ENCODE measurements at regions not wholly inside any gene's neighbourhood (a gene's known extent, or its start where the extent isn't known, plus 50 kb on each side); places are given as distances from the start of the nearest gene placed in this dataset.

DNA sequence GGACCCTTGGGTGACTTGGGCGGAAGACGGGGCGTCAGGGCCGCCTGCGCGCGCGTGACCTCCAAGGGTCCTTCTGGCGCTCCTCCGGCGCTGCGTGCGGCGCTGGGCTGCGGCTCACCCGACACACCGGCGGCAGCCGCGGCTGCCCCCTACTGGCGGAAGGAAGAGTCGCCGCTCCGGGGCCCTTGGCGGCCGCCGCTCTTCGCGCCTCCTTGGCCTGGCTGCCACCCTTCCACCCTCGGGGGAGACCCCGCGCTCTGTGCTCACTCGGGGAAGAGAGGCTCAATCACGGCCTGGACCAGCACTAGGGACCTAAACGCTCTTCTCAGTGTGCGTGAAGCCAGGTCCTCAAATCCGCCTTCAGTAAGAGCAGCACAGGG lies 89.7 kb downstream of the DMRTA2 start:
- no peaks in the 10 kb centered on the region for H3K36me3 ChIP-seq (ENCODE audit: control insufficient read depth, insufficient read depth, low read length)
- WGBS (ENCODE audit: insufficient coverage, low coverage, missing lambda C conversion rate) = 6% methylated on average over 21 of the region's 37 CpGs
- H3K4me2 ChIP-seq (ENCODE audit: insufficient read depth, low read length) = peak overlapping the region; percentile 90
- POLR2A ChIA-PET = interaction anchor here (0.6 kb wide), 1 partner anchor 229 kb away, joined by 3 read pairs; no protein-coding TSS in a partner anchor
- H3K4me3 ChIP-seq = peak overlapping the region; percentile 46
- DNase-seq (ENCODE audit: extremely low read depth in 1 of 4, low spot score in 3 of 4) = peak; percentile 84 to 92 (median 90)
- ATAC-seq = peak; percentile 95
- H3K9me1 ChIP-seq (ENCODE audit: control insufficient read depth, insufficient read depth, low read length) = no peaks in the 10 kb centered on the region
- no peaks in the 10 kb centered on the region for H3K9me3 ChIP-seq (replicated peaks; ENCODE audit: control insufficient read depth, insufficient read depth, low read depth, low read length)
- CTCF ChIA-PET (ENCODE audit: low intra/inter-chr PET ratio) = interaction anchor here (0.6 to 1.2 kb wide), 5 partner anchors 10 to 1761 kb away, joined by 3 to 6 read pairs (median 4); no protein-coding TSS in a partner anchor
- peak overlapping the region; percentile 76 to 93 for H3K9ac ChIP-seq (ENCODE audit: insufficient read depth in 1 of 2, low read depth in 2 of 2, low read length in 2 of 2)
- peaks cover 4 to 15% of the 10 kb centered on the region in 2 experiments; a peak in 2 of 5 replicates for H3K27me3 ChIP-seq (ENCODE audit: control insufficient read depth in 2 of 2, insufficient read depth in 2 of 2, low read length in 2 of 2)
- intact Hi-C loops (cut with micrococcal nuclease) = loop anchor here (5.0 to 10.0 kb wide), 2 partner anchors 239 to 1761 kb away; no protein-coding TSS in a partner anchor
- no peaks in the 10 kb centered on the region for H3K79me2 ChIP-seq (ENCODE audit: control insufficient read depth, insufficient read depth, low read length)
- no TSS peak for BruUV-seq (replicated peaks)
- FAIRE-seq = peak; percentile 54
- H3K27ac ChIP-seq (ENCODE audit: extremely low read depth, low read depth, low read length) = peak overlapping the region; percentile 78
- H3K4me1 ChIP-seq (replicated peaks in 1 of 2; ENCODE audit: control insufficient read depth in 2 of 2, insufficient read depth in 2 of 2, low read length in 2 of 2) = peaks cover 0 to 12% of the 10 kb centered on the region in 2 experiments; a peak in 3 of 5 replicates
- peak overlapping the region; percentile 95 for H2AFZ ChIP-seq (ENCODE audit: low read depth, low read length)
- in situ Hi-C loops (cut with MboI) = no loop called here
- H4K20me1 ChIP-seq (replicated peaks; ENCODE audit: control insufficient read depth, insufficient read depth, low read length) = no peaks in the 10 kb centered on the region
- TF ChIP-seq SRF (CRISPR knock-in tag; IDR thresholded peaks at IDR 0.05) (0 out of 4 replicates have a peak, but pooled peaks of 1 of the 2 experiments have one; percentile 18), HCFC1 (IDR thresholded peaks at IDR 0.05; ENCODE audit: low read depth, low read length) (0 out of 2 replicates have a peak, but pooled peaks have one; percentile 38), CXXC5 (CRISPR knock-in tag; IDR thresholded peaks at IDR 0.05) (peak; percentile 60), CBX3 (IDR thresholded peaks at IDR 0.05; ENCODE audit: borderline replicate concordance in 1 of 2, low read length in 2 of 2) (peak in 1 of 2 experiments; percentile 45; a peak in 1 of 3 replicates), SRSF1 (IDR thresholded peaks at IDR 0.05; ENCODE audit: low read depth, low read length) (0 out of 2 replicates have a peak, but pooled peaks have one; percentile 10), POLR2G (IDR thresholded peaks at IDR 0.05; ENCODE audit: low read depth, low read length) (peak; percentile 74), NRF1 (conservative IDR thresholded peaks at IDR 0.05 in 1 of 2, IDR thresholded peaks at IDR 0.05 in 1 of 2) (peak; percentile 80 to 82), HNRNPLL (IDR thresholded peaks at IDR 0.05; ENCODE audit: low read depth, low read length, poor library complexity, severe bottlenecking) (peak; percentile 25), KDM1A (IDR thresholded peaks at IDR 0.05) (no peak), HIVEP1 (CRISPR knock-in tag; IDR thresholded peaks at IDR 0.05) (no peak), CC2D1A (IDR thresholded peaks at IDR 0.05) (no peak), RB1 (IDR thresholded peaks at IDR 0.05; ENCODE audit: low read depth) (peak; percentile 95), ZNF217 (CRISPR knock-in tag; IDR thresholded peaks at IDR 0.05) (no peak), SREBF1 (IDR thresholded peaks at IDR 0.05; ENCODE audit: borderline replicate concordance, low read depth, low read length) (no peak), TBP (optimal IDR thresholded peaks at IDR 0.05; ENCODE audit: low read depth, low read length) (peak; percentile 34), ESRRA (IDR thresholded peaks at IDR 0.05; ENCODE audit: borderline replicate concordance, low read depth) (peak; percentile 67)
- TF ChIP-seq, protein P1, sequence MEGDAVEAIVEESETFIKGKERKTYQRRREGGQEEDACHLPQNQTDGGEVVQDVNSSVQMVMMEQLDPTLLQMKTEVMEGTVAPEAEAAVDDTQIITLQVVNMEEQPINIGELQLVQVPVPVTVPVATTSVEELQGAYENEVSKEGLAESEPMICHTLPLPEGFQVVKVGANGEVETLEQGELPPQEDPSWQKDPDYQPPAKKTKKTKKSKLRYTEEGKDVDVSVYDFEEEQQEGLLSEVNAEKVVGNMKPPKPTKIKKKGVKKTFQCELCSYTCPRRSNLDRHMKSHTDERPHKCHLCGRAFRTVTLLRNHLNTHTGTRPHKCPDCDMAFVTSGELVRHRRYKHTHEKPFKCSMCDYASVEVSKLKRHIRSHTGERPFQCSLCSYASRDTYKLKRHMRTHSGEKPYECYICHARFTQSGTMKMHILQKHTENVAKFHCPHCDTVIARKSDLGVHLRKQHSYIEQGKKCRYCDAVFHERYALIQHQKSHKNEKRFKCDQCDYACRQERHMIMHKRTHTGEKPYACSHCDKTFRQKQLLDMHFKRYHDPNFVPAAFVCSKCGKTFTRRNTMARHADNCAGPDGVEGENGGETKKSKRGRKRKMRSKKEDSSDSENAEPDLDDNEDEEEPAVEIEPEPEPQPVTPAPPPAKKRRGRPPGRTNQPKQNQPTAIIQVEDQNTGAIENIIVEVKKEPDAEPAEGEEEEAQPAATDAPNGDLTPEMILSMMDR (IDR thresholded peaks at IDR 0.05 in 2 of 3, conservative IDR thresholded peaks at IDR 0.05 in 1 of 3; ENCODE audit: insufficient read depth in 2 of 3, low read depth in 1 of 3, low read length in 3 of 3) = peak; percentile 81 to 92 (median 85)
- TF ChIP-seq, protein P2, sequence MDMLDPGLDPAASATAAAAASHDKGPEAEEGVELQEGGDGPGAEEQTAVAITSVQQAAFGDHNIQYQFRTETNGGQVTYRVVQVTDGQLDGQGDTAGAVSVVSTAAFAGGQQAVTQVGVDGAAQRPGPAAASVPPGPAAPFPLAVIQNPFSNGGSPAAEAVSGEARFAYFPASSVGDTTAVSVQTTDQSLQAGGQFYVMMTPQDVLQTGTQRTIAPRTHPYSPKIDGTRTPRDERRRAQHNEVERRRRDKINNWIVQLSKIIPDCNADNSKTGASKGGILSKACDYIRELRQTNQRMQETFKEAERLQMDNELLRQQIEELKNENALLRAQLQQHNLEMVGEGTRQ (CRISPR knock-in tag; IDR thresholded peaks at IDR 0.05) = peak; percentile 24; the same call in 1 of the 2 replicates
- TF ChIP-seq, protein P3, sequence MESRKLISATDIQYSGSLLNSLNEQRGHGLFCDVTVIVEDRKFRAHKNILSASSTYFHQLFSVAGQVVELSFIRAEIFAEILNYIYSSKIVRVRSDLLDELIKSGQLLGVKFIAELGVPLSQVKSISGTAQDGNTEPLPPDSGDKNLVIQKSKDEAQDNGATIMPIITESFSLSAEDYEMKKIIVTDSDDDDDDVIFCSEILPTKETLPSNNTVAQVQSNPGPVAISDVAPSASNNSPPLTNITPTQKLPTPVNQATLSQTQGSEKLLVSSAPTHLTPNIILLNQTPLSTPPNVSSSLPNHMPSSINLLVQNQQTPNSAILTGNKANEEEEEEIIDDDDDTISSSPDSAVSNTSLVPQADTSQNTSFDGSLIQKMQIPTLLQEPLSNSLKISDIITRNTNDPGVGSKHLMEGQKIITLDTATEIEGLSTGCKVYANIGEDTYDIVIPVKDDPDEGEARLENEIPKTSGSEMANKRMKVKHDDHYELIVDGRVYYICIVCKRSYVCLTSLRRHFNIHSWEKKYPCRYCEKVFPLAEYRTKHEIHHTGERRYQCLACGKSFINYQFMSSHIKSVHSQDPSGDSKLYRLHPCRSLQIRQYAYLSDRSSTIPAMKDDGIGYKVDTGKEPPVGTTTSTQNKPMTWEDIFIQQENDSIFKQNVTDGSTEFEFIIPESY (CRISPR knock-in tag; IDR thresholded peaks at IDR 0.05) = peak; percentile 73; the same call in 1 of the 2 replicates
